Kidney epithelial cell (primary cell): ENCODE measurements at regions not wholly inside any gene's neighbourhood (a gene's known extent, or its start where the extent isn't known, plus 50 kb on each side); places are given as distances from the start of the nearest gene placed in this dataset.

Experiments
- DNase-seq: peaks from one replicate; pipeline ENCODE4 v3.0.0-alpha.2; 2010; ENCODE audit warnings: low read depth
- H3K27me3 ChIP-seq: 2 replicates; pipeline ENCODE4 v1.6.0; 2011; ENCODE audit warnings: low read length; ENCODE audit not compliant: control insufficient read depth, insufficient read depth
- H3K36me3 ChIP-seq: 2 replicates; pipeline ENCODE4 v1.5.1; 2011; ENCODE audit warnings: low read length; ENCODE audit not compliant: control insufficient read depth, insufficient read depth
- H3K4me3 ChIP-seq: 2 replicates; pipeline ENCODE4 v1.5.1; 2011; ENCODE audit warnings: low read depth, mild to moderate bottlenecking, control low read depth, low read length
- TF ChIP-seq, protein P1 (sequence below): IDR thresholded peaks from 2 replicates; pipeline ENCODE4 v1.5.1; 2011; ENCODE audit warnings: mild to moderate bottlenecking, moderate library complexity, low read length, control low read depth, inconsistent platforms; ENCODE audit not compliant: insufficient read depth, poor library complexity, severe bottlenecking

DNA sequence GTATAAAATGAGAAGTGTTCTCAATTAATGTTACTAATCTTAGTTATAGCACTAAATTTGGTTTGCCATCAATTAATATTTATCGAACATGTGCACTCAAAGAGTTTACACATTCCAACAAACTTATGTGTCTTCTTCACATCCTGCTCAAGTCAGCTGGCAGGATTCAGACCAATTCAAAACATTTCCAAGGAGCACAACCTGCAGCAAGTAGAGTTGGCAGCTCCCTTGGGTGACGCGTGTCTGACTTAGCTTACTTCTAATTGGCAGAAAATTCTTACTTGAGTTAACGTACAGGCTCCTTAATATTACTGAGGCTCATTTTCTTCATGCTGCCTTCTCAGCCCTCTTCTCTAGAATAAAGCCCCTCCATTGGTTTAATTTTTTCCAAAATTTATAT, 110.4 kb upstream of the PFN2 start:
- DNase-seq = no peak
- H3K27me3 ChIP-seq = no peaks in the 10 kb centered on the region
- TF ChIP-seq, protein P1, sequence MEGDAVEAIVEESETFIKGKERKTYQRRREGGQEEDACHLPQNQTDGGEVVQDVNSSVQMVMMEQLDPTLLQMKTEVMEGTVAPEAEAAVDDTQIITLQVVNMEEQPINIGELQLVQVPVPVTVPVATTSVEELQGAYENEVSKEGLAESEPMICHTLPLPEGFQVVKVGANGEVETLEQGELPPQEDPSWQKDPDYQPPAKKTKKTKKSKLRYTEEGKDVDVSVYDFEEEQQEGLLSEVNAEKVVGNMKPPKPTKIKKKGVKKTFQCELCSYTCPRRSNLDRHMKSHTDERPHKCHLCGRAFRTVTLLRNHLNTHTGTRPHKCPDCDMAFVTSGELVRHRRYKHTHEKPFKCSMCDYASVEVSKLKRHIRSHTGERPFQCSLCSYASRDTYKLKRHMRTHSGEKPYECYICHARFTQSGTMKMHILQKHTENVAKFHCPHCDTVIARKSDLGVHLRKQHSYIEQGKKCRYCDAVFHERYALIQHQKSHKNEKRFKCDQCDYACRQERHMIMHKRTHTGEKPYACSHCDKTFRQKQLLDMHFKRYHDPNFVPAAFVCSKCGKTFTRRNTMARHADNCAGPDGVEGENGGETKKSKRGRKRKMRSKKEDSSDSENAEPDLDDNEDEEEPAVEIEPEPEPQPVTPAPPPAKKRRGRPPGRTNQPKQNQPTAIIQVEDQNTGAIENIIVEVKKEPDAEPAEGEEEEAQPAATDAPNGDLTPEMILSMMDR = no peak

GRCh38 chr3:150080058-150080730, 109.5 kb upstream of the PFN2 start:
- Histone ChIP-seq H3K27me3 (no peaks in the 10 kb centered on the region), H3K4me3 (no peak overlapping the region), H3K36me3 (no peaks in the 10 kb centered on the region)
- DNase-seq = no peak
- TF ChIP-seq, protein P1 = no peak

More for the DNA sequence above, 110.4 kb upstream of the PFN2 start:
- no peak overlapping the region for H3K4me3 ChIP-seq
- no peaks in the 10 kb centered on the region for H3K36me3 ChIP-seq

DNA sequence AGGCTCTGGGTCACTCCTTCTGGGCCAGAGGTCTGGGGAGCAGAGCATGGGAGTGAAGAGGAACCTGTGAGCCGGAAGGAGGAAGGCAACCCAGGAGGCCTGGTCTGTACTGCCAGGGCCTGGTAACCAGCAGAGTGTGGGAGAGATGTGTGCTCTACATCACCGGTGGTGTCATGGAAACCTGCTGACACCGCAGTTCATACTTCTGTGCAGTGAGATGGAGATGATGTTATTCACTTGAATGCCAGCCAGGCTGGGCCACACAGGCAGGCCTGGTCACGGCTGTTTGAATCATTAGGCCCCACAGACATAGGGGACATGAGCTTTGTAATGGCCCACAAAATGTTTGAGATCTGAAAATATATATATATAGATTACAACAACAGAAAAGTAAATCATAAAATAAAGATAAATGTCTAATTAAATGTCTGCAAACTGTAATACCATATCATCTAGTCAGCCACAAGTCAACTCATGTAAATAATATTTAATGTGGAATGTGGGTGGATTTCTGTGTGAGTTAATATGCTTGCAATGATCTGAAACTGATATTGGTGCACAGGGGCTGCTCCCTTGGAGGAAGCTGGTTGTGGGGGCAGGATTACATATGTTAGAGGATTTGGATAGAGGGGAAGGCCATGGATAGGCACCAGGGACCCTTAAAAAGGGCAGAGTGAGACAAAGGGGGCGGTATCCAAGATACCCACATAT, 108.5 kb upstream of the PFN2 start:
- Histone ChIP-seq H3K36me3 (no peaks in the 10 kb centered on the region), H3K27me3 (no peaks in the 10 kb centered on the region), H3K4me3 (no peak overlapping the region)
- peak; percentile 88 for DNase-seq
- TF ChIP-seq, protein P1 = no peak

GRCh38 chr3:150077581-150078247, 107.0 kb upstream of the PFN2 start:
- Histone ChIP-seq H3K36me3 (no peaks in the 10 kb centered on the region), H3K4me3 (no peak overlapping the region), H3K27me3 (no peaks in the 10 kb centered on the region)
- TF ChIP-seq, protein P1 = no peak
- no peak for DNase-seq

- Histone ChIP-seq H3K4me3 (no peak overlapping the region), H3K27me3 (no peaks in the 10 kb centered on the region), H3K36me3 (no peaks in the 10 kb centered on the region)
- TF ChIP-seq, protein P1 = no peak
- DNase-seq = no peak
Measured at GRCh38 chr3:150077107-150077506, 106.4 kb upstream of the PFN2 start.
